ENCODE measurements at regions not wholly inside any gene's neighbourhood (a gene's known extent, or its start where the extent isn't known, plus 50 kb on each side); places are given as distances from the start of the nearest gene placed in this dataset.

- Histone ChIP-seq H3K27ac (ENCODE audit: insufficient read depth, low read length) (no peak overlapping the region), H3K14ac (replicated peaks; ENCODE audit: low read depth, low read length) (no peak overlapping the region), H4K5ac (ENCODE audit: low read depth, low read length) (no peak overlapping the region), H3K18ac (ENCODE audit: low read depth, low read length) (no peak overlapping the region), H3K4me3 (ENCODE audit: insufficient read depth, low read depth, low read length) (no peak overlapping the region), H3K4me1 (ENCODE audit: control insufficient read depth, insufficient read depth, low read length) (no peaks in the 10 kb centered on the region), H3K27me3 (ENCODE audit: control insufficient read depth, insufficient read depth, low read length) (no peaks in the 10 kb centered on the region; the same call in 1 of the 2 replicates), H3K9me1 (ENCODE audit: insufficient read depth, low read length) (no peaks in the 10 kb centered on the region), H4K91ac (ENCODE audit: insufficient read depth, low read depth, low read length) (no peak overlapping the region), H2AK5ac (ENCODE audit: low read depth, low read length) (no peak overlapping the region), H3K4ac (ENCODE audit: low read depth, low read length) (no peak overlapping the region), H2BK5ac (ENCODE audit: low read depth, low read length, poor library complexity, severe bottlenecking) (no peak overlapping the region), H3K9me3 (ENCODE audit: control insufficient read depth, insufficient read depth, low read length) (no peaks in the 10 kb centered on the region), H2AK9ac (replicated peaks; ENCODE audit: low read depth, low read length, poor library complexity) (no peak overlapping the region), H3K36me3 (ENCODE audit: control insufficient read depth, insufficient read depth, low read length) (no peaks in the 10 kb centered on the region), H3K9ac (ENCODE audit: low read depth, low read length) (no peak overlapping the region), H3K56ac (ENCODE audit: extremely low read depth, insufficient read depth, low read length) (no peak overlapping the region), H3K4me2 (ENCODE audit: low read depth, low read length) (no peak overlapping the region), H4K8ac (ENCODE audit: low read depth in 2 of 2, low read length in 2 of 2) (no peak overlapping the region), H2BK15ac (ENCODE audit: low read depth, low read length) (no peak overlapping the region), H2BK20ac (ENCODE audit: low read depth, low read length) (no peak overlapping the region), H2BK120ac (ENCODE audit: low read depth, low read length) (no peak overlapping the region), H2AFZ (replicated peaks; ENCODE audit: low read length, poor library complexity) (no peak overlapping the region), H3K23ac (ENCODE audit: low read depth, low read length) (no peak overlapping the region), H3K79me1 (ENCODE audit: low read depth in 1 of 2, low read length in 2 of 2) (no peaks in the 10 kb centered on the region), H4K20me1 (ENCODE audit: insufficient read depth, low read length) (no peaks in the 10 kb centered on the region)
- BruUV-seq (replicated peaks), result no TSS peak
- intact Hi-C loops (cut with micrococcal nuclease), result no loop called here
- CTCF ChIA-PET, result interaction anchor here (0.7 to 1.0 kb wide), 2 partner anchors 161 to 286 kb away, joined by 3 to 4 read pairs; no protein-coding TSS in a partner anchor
- DNase-seq (no peak), ATAC-seq (ENCODE audit: low read depth) (no peak)
- in situ Hi-C loops (cut with MboI; ENCODE audit: low sequenced_read_pairs), result loop anchor here (5.0 kb wide), 1 partner anchor 523 kb away; no protein-coding TSS in a partner anchor
- dilution Hi-C loops (cut with HindIII; ENCODE audit: low sequenced_read_pairs, unreplicated experiment), result no loop called here
- no CpG with 5 or more reads among the region's 3 CpGs for WGBS, 2 experiments (ENCODE audit: extremely low coverage in 2 of 2, insufficient read length in 1 of 2)
- TF ChIP-seq FOS (IDR thresholded peaks at IDR 0.05; ENCODE audit: low read depth, low read length) (no peak), CEBPB (IDR thresholded peaks at IDR 0.05; ENCODE audit: low read depth, low read length) (peak; percentile 26; the same call in 1 of the 2 replicates)
- POLR2A ChIA-PET (ENCODE audit: unreplicated experiment), result interaction anchor here (0.6 kb wide), 1 partner anchor 66 kb away, joined by 3 read pairs; no protein-coding TSS in a partner anchor
Measured at GRCh38 chr2:18380321-18380720, 180.1 kb downstream of the RDH14 start.

All from IMR-90 (cell line).